ENCODE measurements at regions not wholly inside any gene's neighbourhood (a gene's known extent, or its start where the extent isn't known, plus 50 kb on each side); places are given as distances from the start of the nearest gene placed in this dataset.
"Not testable (repeated sequence)": the region's sequence is repeated elsewhere in the genome, so short reads cannot be mapped to it uniquely, and the experiment has no call there.

- TF ChIP-seq, protein P1, sequence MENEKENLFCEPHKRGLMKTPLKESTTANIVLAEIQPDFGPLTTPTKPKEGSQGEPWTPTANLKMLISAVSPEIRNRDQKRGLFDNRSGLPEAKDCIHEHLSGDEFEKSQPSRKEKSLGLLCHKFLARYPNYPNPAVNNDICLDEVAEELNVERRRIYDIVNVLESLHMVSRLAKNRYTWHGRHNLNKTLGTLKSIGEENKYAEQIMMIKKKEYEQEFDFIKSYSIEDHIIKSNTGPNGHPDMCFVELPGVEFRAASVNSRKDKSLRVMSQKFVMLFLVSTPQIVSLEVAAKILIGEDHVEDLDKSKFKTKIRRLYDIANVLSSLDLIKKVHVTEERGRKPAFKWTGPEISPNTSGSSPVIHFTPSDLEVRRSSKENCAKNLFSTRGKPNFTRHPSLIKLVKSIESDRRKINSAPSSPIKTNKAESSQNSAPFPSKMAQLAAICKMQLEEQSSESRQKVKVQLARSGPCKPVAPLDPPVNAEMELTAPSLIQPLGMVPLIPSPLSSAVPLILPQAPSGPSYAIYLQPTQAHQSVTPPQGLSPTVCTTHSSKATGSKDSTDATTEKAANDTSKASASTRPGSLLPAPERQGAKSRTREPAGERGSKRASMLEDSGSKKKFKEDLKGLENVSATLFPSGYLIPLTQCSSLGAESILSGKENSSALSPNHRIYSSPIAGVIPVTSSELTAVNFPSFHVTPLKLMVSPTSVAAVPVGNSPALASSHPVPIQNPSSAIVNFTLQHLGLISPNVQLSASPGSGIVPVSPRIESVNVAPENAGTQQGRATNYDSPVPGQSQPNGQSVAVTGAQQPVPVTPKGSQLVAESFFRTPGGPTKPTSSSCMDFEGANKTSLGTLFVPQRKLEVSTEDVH (IDR thresholded peaks at IDR 0.05; ENCODE audit: low read depth, partially characterized antibody), result no peak
- TF ChIP-seq, protein P2, sequence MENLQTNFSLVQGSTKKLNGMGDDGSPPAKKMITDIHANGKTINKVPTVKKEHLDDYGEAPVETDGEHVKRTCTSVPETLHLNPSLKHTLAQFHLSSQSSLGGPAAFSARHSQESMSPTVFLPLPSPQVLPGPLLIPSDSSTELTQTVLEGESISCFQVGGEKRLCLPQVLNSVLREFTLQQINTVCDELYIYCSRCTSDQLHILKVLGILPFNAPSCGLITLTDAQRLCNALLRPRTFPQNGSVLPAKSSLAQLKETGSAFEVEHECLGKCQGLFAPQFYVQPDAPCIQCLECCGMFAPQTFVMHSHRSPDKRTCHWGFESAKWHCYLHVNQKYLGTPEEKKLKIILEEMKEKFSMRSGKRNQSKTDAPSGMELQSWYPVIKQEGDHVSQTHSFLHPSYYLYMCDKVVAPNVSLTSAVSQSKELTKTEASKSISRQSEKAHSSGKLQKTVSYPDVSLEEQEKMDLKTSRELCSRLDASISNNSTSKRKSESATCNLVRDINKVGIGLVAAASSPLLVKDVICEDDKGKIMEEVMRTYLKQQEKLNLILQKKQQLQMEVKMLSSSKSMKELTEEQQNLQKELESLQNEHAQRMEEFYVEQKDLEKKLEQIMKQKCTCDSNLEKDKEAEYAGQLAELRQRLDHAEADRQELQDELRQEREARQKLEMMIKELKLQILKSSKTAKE (IDR thresholded peaks at IDR 0.05; ENCODE audit: low read depth, poor library complexity, severe bottlenecking), result no peak
- TF ChIP-seq, protein P3, sequence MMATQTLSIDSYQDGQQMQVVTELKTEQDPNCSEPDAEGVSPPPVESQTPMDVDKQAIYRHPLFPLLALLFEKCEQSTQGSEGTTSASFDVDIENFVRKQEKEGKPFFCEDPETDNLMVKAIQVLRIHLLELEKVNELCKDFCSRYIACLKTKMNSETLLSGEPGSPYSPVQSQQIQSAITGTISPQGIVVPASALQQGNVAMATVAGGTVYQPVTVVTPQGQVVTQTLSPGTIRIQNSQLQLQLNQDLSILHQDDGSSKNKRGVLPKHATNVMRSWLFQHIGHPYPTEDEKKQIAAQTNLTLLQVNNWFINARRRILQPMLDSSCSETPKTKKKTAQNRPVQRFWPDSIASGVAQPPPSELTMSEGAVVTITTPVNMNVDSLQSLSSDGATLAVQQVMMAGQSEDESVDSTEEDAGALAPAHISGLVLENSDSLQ (IDR thresholded peaks at IDR 0.05), result no peak
- TF ChIP-seq PAX5 (IDR thresholded peaks at IDR 0.05; ENCODE audit: borderline replicate concordance, low read depth, low read length), result no peak
- no peak for TF ChIP-seq BRCA1 (IDR thresholded peaks at IDR 0.05; ENCODE audit: low read depth, low read length)
- TF ChIP-seq SMARCA5 (IDR thresholded peaks at IDR 0.05), result no peak
Observed at GRCh38 chr7:91789558-91789957, 90.9 kb downstream of the MTERF1 start (continued).

DNA sequence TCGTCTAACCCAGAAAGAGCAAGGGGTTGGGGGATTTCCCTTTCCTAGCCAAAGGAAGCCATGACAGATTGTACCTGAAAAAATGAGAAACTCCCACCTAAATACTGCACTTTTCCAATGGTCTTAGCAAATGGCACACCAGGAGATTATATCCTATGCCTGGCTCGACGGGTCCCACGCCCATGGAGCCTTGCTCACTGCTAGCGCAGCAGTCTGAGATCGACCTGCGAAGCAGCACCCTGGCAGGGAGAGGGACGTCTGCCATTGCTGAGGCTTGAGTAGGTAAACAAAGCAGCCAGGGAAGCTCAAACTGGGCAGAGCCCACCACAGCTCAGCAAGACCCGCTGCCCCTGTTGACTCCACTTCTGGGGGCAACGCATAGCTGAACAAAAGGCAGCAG is 89.9 kb downstream of the MTERF1 start:
- SMC1A ChIA-PET (ENCODE audit: uncharacterized antibody, unreplicated experiment), result interaction anchor here (0.6 kb wide), 1 partner anchor 77 kb away, joined by 3 read pairs; no protein-coding TSS in a partner anchor
- H3K36me3 ChIP-seq (ENCODE audit: control insufficient read depth in 2 of 2, insufficient read depth in 2 of 2, low read length in 1 of 2); H3K4me1 ChIP-seq (ENCODE audit: control insufficient read depth, insufficient read depth, low read length); H3K79me2 ChIP-seq (ENCODE audit: control insufficient read depth, insufficient read depth, low read length); BruUV-seq (replicated peaks); H3K4me3 ChIP-seq; H3K27me3 ChIP-seq (replicated peaks in 1 of 2; ENCODE audit: control insufficient read depth in 2 of 2, insufficient read depth in 2 of 2, low read length in 1 of 2); FAIRE-seq; H2AFZ ChIP-seq (ENCODE audit: control insufficient read depth, low read depth, low read length); POLR2A ChIA-PET; in situ Hi-C loops (cut with MboI); H4K20me1 ChIP-seq (ENCODE audit: control insufficient read depth, insufficient read depth); CTCF ChIA-PET; H3K27ac ChIP-seq (ENCODE audit: control insufficient read depth, insufficient read depth); RAD21 ChIA-PET (ENCODE audit: unreplicated experiment); intact Hi-C loops (cut with micrococcal nuclease; ENCODE audit: unreplicated experiment); DNase-seq (ENCODE audit: low read depth, low spot score); H3K9me3 ChIP-seq (replicated peaks; ENCODE audit: control insufficient read depth, insufficient read depth, low read length); H3K4me2 ChIP-seq (ENCODE audit: control insufficient read depth, insufficient read depth); ATAC-seq; H3K9ac ChIP-seq (ENCODE audit: control insufficient read depth, insufficient read depth, low read length): not testable (repeated sequence)
- 51% methylated on average over 9 of the region's 10 CpGs for WGBS (ENCODE audit: insufficient coverage, insufficient replicate concordance, low lambda C conversion rate, missing lambda C conversion rate)
